ENCODE measurements at regions not wholly inside any gene's neighbourhood (a gene's known extent, or its start where the extent isn't known, plus 50 kb on each side); places are given as distances from the start of the nearest gene placed in this dataset.
A peak's percentile ranks its signal among the peaks of the same experiment; 100 is the strongest.

DNA sequence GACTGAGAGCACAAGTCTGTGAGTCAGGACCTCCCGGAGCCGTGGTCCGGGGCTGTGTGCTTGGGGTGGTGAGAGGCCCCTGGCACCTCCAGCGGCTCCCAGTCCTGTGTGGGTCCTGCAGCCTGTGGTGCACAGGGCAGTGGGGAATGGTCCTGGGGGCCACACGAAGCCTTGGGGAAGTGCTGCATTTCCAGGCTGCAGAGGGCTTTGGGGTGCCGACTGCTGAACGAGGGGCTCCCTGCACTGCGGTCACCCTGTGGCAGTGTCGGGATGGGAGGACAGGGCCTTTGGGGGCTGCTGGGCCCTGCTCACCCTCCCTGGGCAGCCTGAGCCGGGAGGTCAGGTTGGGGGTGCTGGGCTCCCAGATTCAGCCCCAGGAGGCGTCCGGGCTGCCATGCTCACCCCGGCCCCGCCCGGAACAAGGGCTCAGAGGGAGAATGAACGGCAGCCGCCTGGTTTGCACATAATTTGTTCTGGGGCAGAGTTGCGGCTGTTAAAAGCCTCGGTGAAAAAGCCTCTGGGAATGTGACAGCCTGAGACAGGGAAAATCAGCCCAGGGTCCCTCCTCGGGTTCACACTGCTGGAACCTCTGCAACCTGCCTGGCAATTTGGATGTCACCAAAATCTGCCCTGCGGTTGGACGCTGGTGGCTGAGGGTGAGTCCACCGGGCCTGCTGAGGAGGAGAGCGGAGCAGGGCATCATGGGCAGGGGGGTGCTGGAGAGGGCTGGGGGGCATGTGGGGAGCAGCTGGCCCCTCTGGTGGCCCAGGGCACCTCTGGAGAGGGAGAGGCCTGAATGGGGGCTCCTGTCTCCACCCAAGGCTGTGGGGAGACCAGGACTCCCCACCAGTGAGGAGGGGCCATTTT is 109.2 kb downstream of the KIF26A start:
- H4K20me1 ChIP-seq (ENCODE audit: insufficient read depth), result no peaks in the 10 kb centered on the region
- H3K79me2 ChIP-seq (replicated peaks; ENCODE audit: insufficient read depth, low read length), result no peaks in the 10 kb centered on the region
- H3K9me2 ChIP-seq (ENCODE audit: insufficient read depth, low read length), result no peaks in the 10 kb centered on the region
- H3K4me2 ChIP-seq (ENCODE audit: low read length), result no peak overlapping the region
- no peaks in the 10 kb centered on the region for H3K27me3 ChIP-seq (ENCODE audit: insufficient read depth, low read depth, low read length)
- peaks cover 8% of the 10 kb centered on the region for H3K9me3 ChIP-seq (ENCODE audit: low read length)
- H3K36me3 ChIP-seq (ENCODE audit: insufficient read depth, low read length), result no peaks in the 10 kb centered on the region
- peak overlapping the region; percentile 65 for H3K27ac ChIP-seq (ENCODE audit: low read length)
- peak overlapping the region; percentile 18 for H3K9ac ChIP-seq (ENCODE audit: low read length)
- no peaks in the 10 kb centered on the region for H3F3A ChIP-seq (ENCODE audit: insufficient read depth, low read length, poor library complexity, severe bottlenecking)
- no peak for TF ChIP-seq EZH2 (IDR thresholded peaks at IDR 0.05; ENCODE audit: borderline replicate concordance, insufficient read depth, low read length, poor library complexity, severe bottlenecking)
- no peak for TF ChIP-seq EP300 (conservative IDR thresholded peaks at IDR 0.05; ENCODE audit: poor library complexity, severe bottlenecking)
- no peak for TF ChIP-seq CTCF (IDR thresholded peaks at IDR 0.05; ENCODE audit: poor library complexity, severe bottlenecking)
- TF ChIP-seq RAD21 (conservative IDR thresholded peaks at IDR 0.05), result no peak
- TF ChIP-seq SMC3 (conservative IDR thresholded peaks at IDR 0.05; ENCODE audit: poor library complexity), result no peak
- no peak for TF ChIP-seq REST (IDR thresholded peaks at IDR 0.05; ENCODE audit: borderline replicate concordance)
- TF ChIP-seq TAF1 (IDR thresholded peaks at IDR 0.05; ENCODE audit: low read depth), result no peak
- no peak for TF ChIP-seq MXI1 (conservative IDR thresholded peaks at IDR 0.05; ENCODE audit: poor library complexity, severe bottlenecking)
- no peak for TF ChIP-seq POLR2AphosphoS5 (IDR thresholded peaks at IDR 0.05)
- H2AFZ ChIP-seq (ENCODE audit: low read depth, low read length), result no peak overlapping the region
- no peak overlapping the region for H3K4me3 ChIP-seq (ENCODE audit: low read length)

- Histone ChIP-seq H3K9ac (ENCODE audit: low read length) (no peak overlapping the region), H3K9me2 (ENCODE audit: insufficient read depth, low read length) (no peaks in the 10 kb centered on the region), H3K36me3 (ENCODE audit: insufficient read depth, low read length) (no peaks in the 10 kb centered on the region), H3K9me3 (ENCODE audit: low read length) (peaks cover 8% of the 10 kb centered on the region), H3F3A (ENCODE audit: insufficient read depth, low read length, poor library complexity, severe bottlenecking) (no peaks in the 10 kb centered on the region), H3K4me3 (ENCODE audit: low read length) (no peak overlapping the region), H3K4me2 (ENCODE audit: low read length) (no peak overlapping the region), H4K20me1 (ENCODE audit: insufficient read depth) (no peaks in the 10 kb centered on the region), H3K27ac (ENCODE audit: low read length) (no peak overlapping the region), H2AFZ (ENCODE audit: low read depth, low read length) (no peak overlapping the region), H3K27me3 (ENCODE audit: insufficient read depth, low read depth, low read length) (no peaks in the 10 kb centered on the region), H3K79me2 (replicated peaks; ENCODE audit: insufficient read depth, low read length) (no peaks in the 10 kb centered on the region)
- TF ChIP-seq SMC3 (conservative IDR thresholded peaks at IDR 0.05; ENCODE audit: poor library complexity) (no peak), REST (IDR thresholded peaks at IDR 0.05; ENCODE audit: borderline replicate concordance) (no peak), POLR2AphosphoS5 (IDR thresholded peaks at IDR 0.05) (no peak), CTCF (IDR thresholded peaks at IDR 0.05; ENCODE audit: poor library complexity, severe bottlenecking) (no peak), TAF1 (IDR thresholded peaks at IDR 0.05; ENCODE audit: low read depth) (no peak), RAD21 (conservative IDR thresholded peaks at IDR 0.05) (no peak), MXI1 (conservative IDR thresholded peaks at IDR 0.05; ENCODE audit: poor library complexity, severe bottlenecking) (no peak), EP300 (conservative IDR thresholded peaks at IDR 0.05; ENCODE audit: poor library complexity, severe bottlenecking) (no peak), EZH2 (IDR thresholded peaks at IDR 0.05; ENCODE audit: borderline replicate concordance, insufficient read depth, low read length, poor library complexity, severe bottlenecking) (no peak)
Measured at GRCh38 chr14:104248203-104249055, 110.0 kb downstream of the KIF26A start.
